CD14-positive monocyte (primary cell): ENCODE measurements at regions not wholly inside any gene's neighbourhood (a gene's known extent, or its start where the extent isn't known, plus 50 kb on each side); places are given as distances from the start of the nearest gene placed in this dataset.

Experiments used
- DNase-seq, 3 donors: peaks; one replicate each; pipeline ENCODE4 v3.0.0-alpha.2; 2011 to 2022
- H2AFZ ChIP-seq: 2 replicates; pipeline ENCODE4 v1.6.0; 2012; ENCODE audit warnings: mild to moderate bottlenecking, low read depth, low read length, inconsistent platforms; ENCODE audit not compliant: insufficient read depth, poor library complexity, severe bottlenecking
- H3K27ac ChIP-seq, 2 donors: 1 replicate in 1 of 2; 2 replicates in 1 of 2; pipeline ENCODE4 v1.5.1; 2012 to 2013; ENCODE audit warnings: low read length in 2 of 2, control low read depth in 1 of 2, inconsistent platforms in 1 of 2, low read depth in 1 of 2, mild to moderate bottlenecking in 1 of 2
- H3K27me3 ChIP-seq, 2 donors: one replicate each; pipeline versions ENCODE4 v1.6.0 to v1.6.1; 2011 to 2013; ENCODE audit warnings: low read length in 2 of 2; ENCODE audit not compliant: control insufficient read depth in 2 of 2, insufficient read depth in 2 of 2
- H3K36me3 ChIP-seq, 2 donors: replicated peaks in 1 of 2; 1 replicate in 1 of 2; 2 replicates in 1 of 2; pipeline versions ENCODE4 v1.5.1 to v1.6.1; 2012 to 2013; ENCODE audit warnings: low read length in 2 of 2, control low read depth in 1 of 2, inconsistent platforms in 1 of 2, mild to moderate bottlenecking in 1 of 2; ENCODE audit not compliant: insufficient read depth in 2 of 2, control insufficient read depth in 1 of 2
- H3K4me1 ChIP-seq, 2 donors: 1 replicate in 1 of 2; 2 replicates in 1 of 2; pipeline versions ENCODE4 v1.5.1 to v1.6.1; 2012 to 2013; ENCODE audit warnings: low read length in 2 of 2, control low read depth in 1 of 2, inconsistent platforms in 1 of 2, mild to moderate bottlenecking in 1 of 2, moderate library complexity in 1 of 2; ENCODE audit not compliant: insufficient read depth in 2 of 2, control insufficient read depth in 1 of 2
- H3K4me2 ChIP-seq: replicated peaks from 2 replicates; pipeline ENCODE3; 2012; ENCODE audit warnings: low read length, moderate library complexity, mild to moderate bottlenecking; ENCODE audit not compliant: poor library complexity, severe bottlenecking; ENCODE audit errors: extremely low read depth
- H3K4me3 ChIP-seq, 3 experiments: fragments of 200-600 bp in 1 of 3; sonication (generic) in 1 of 3; replicated peaks in 1 of 3; 1 replicate in 2 of 3; 2 replicates in 1 of 3; pipeline ENCODE4 v1.5.1; 2011 to 2013; ENCODE audit warnings: low read length in 3 of 3, mild to moderate bottlenecking in 3 of 3, control low read depth in 2 of 3, low read depth in 2 of 3, inconsistent platforms in 1 of 3, moderate library complexity in 1 of 3
- H3K79me2 ChIP-seq: 2 replicates; pipeline ENCODE4 v1.6.0; 2012; ENCODE audit warnings: mild to moderate bottlenecking, control low read depth, inconsistent platforms, low read length, moderate library complexity; ENCODE audit not compliant: insufficient read depth
- H3K9ac ChIP-seq: 2 replicates; pipeline ENCODE4 v1.6.0; 2017; ENCODE audit warnings: low read length, mild to moderate bottlenecking; ENCODE audit not compliant: insufficient read depth, poor library complexity, severe bottlenecking
- H3K9me3 ChIP-seq, 2 donors: replicated peaks in 1 of 2; 1 replicate in 1 of 2; 2 replicates in 1 of 2; pipeline versions ENCODE4 v1.5.1 to v1.6.1; 2012 to 2013; ENCODE audit warnings: low read length in 2 of 2, control low read depth in 1 of 2; ENCODE audit not compliant: control insufficient read depth in 1 of 2, insufficient read depth in 1 of 2
- H4K20me1 ChIP-seq: 2 replicates; pipeline ENCODE4 v1.6.0; 2012; ENCODE audit warnings: mild to moderate bottlenecking, low read length, control low read depth, moderate library complexity; ENCODE audit not compliant: insufficient read depth
- H3K27ac Mint-ChIP-seq, 7 donors: one replicate each; pipeline ENCODE4 v1.8.0; 2020; ENCODE audit warnings: mild to moderate bottlenecking in 7 of 7, mixed read lengths in 7 of 7, moderate library complexity in 6 of 7, inconsistent platforms in 2 of 7
- H3K27me3 Mint-ChIP-seq, 3 donors: one replicate each; pipeline ENCODE4 v1.8.0; 2021 to 2022; ENCODE audit warnings: low read depth in 3 of 3, mild to moderate bottlenecking in 3 of 3, mixed read lengths in 3 of 3, moderate library complexity in 3 of 3, inconsistent platforms in 1 of 3
- H3K36me3 Mint-ChIP-seq, 2 donors: one replicate each; pipeline ENCODE4 v1.8.0; 2020; ENCODE audit warnings: mixed read lengths in 2 of 2, inconsistent platforms in 1 of 2, mild to moderate bottlenecking in 1 of 2
- H3K4me1 Mint-ChIP-seq: one replicate; pipeline ENCODE4 v1.8.0; 2020; ENCODE audit warnings: mild to moderate bottlenecking, mixed read lengths
- H3K4me3 Mint-ChIP-seq, 2 donors: one replicate each; pipeline ENCODE4 v1.8.0; 2020; ENCODE audit warnings: mild to moderate bottlenecking in 2 of 2, mixed read lengths in 2 of 2, moderate library complexity in 1 of 2
- H3K9me3 Mint-ChIP-seq, 7 donors: one replicate each; pipeline ENCODE4 v1.8.0; 2020 to 2022; ENCODE audit warnings: mixed read lengths in 7 of 7, mild to moderate bottlenecking in 6 of 7, moderate library complexity in 6 of 7, inconsistent platforms in 2 of 7
- WGBS: methylation state at CpG from one replicate; pipeline ENCODE4 v1.1.5; 2013; ENCODE audit warnings: missing lambda C conversion rate; ENCODE audit not compliant: insufficient coverage; 5-methylcytosine and 5-hydroxymethylcytosine counted together
- intact Hi-C, 2 donors: fragments of 100-400 bp; cut with micrococcal nuclease; formaldehyde crosslinking; loops; one replicate each; pipeline versions ENCODE4 v1.15.0 to v1.15.1; 2023
- TF ChIP-seq, protein P1 (sequence below): fragments of 200-600 bp; IDR thresholded peaks from one replicate; pipeline ENCODE4 v1.8.0; 2022; ENCODE audit warnings: antibody characterized with exemption, mild to moderate bottlenecking

DNA sequence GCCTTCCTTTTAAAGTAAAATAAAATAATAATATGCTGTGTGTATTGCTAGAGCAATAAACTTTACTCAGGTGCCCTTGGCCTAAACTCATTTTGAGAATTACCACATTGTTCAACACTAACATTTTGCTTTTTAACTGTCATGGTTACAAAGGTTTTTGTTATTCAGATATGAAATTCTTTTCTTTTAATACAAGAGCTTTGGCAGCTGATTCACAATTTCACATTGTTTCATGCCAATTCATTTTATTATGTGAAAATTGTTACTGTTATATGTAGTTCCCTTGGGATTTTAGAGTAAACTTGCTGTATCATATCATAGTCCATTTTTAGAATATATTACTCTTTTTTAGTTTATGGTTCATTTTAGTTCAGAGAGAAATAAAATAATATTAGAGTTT is 65.8 kb upstream of the ZNF804A start:
- Histone ChIP-seq H2AFZ (no peak overlapping the region), H3K27ac (no peak overlapping the region), H3K4me1 (no peaks in the 10 kb centered on the region), H3K9ac (no peak overlapping the region), H3K36me3 (no peaks in the 10 kb centered on the region), H4K20me1 (no peaks in the 10 kb centered on the region), H3K4me3 (no peak overlapping the region), H3K4me2 (no peak overlapping the region), H3K9me3 (peaks cover 24 to 37% of the 10 kb centered on the region in 2 donors), H3K27me3 (no peaks in the 10 kb centered on the region), H3K79me2 (no peaks in the 10 kb centered on the region)
- peaks cover 14 to 35% (median 31%) of the 10 kb centered on the region in 7 donors for H3K9me3 Mint-ChIP-seq
- no peaks in the 10 kb centered on the region for H3K27me3 Mint-ChIP-seq
- H3K36me3 Mint-ChIP-seq: no peaks in the 10 kb centered on the region
- TF ChIP-seq, protein P1, sequence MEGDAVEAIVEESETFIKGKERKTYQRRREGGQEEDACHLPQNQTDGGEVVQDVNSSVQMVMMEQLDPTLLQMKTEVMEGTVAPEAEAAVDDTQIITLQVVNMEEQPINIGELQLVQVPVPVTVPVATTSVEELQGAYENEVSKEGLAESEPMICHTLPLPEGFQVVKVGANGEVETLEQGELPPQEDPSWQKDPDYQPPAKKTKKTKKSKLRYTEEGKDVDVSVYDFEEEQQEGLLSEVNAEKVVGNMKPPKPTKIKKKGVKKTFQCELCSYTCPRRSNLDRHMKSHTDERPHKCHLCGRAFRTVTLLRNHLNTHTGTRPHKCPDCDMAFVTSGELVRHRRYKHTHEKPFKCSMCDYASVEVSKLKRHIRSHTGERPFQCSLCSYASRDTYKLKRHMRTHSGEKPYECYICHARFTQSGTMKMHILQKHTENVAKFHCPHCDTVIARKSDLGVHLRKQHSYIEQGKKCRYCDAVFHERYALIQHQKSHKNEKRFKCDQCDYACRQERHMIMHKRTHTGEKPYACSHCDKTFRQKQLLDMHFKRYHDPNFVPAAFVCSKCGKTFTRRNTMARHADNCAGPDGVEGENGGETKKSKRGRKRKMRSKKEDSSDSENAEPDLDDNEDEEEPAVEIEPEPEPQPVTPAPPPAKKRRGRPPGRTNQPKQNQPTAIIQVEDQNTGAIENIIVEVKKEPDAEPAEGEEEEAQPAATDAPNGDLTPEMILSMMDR: no peak
- no peak overlapping the region for H3K27ac Mint-ChIP-seq
- no peak overlapping the region for H3K4me3 Mint-ChIP-seq
- intact Hi-C loops: no loop called here
- no peaks in the 10 kb centered on the region for H3K4me1 Mint-ChIP-seq
- DNase-seq: no peak

DNA sequence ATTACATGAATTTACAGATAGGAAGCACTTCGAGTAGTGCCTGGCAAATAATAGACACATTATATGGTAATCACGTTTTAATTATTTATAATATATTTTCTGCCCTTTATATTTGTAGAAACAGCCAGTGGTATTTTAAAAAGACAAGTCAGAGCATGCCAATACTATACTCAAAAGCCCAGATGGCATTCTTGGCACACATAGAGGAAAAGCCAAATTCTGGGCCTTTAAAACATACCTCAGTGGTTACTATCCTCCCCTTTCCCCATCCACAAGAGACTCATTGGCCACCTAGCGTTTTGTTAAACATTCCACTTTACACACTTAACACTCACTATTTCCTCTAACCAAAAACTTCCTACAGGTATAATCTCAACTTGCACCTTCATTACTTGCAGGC is 63.3 kb upstream of the ZNF804A start:
- Histone ChIP-seq H3K27me3 (no peaks in the 10 kb centered on the region), H4K20me1 (no peaks in the 10 kb centered on the region), H3K9ac (no peak overlapping the region), H2AFZ (no peak overlapping the region), H3K79me2 (no peaks in the 10 kb centered on the region), H3K4me3 (no peak overlapping the region), H3K9me3 (peaks cover 0 to 13% of the 10 kb centered on the region in 2 donors), H3K27ac (no peak overlapping the region), H3K4me2 (no peak overlapping the region), H3K4me1 (no peaks in the 10 kb centered on the region), H3K36me3 (no peaks in the 10 kb centered on the region)
- Mint-ChIP-seq H3K27ac (no peak overlapping the region), H3K4me1 (no peaks in the 10 kb centered on the region), H3K9me3 (peaks cover 0 to 14% (median 10%) of the 10 kb centered on the region in 7 donors), H3K27me3 (no peaks in the 10 kb centered on the region), H3K36me3 (no peaks in the 10 kb centered on the region), H3K4me3 (no peak overlapping the region)
- TF ChIP-seq, protein P1: no peak
- DNase-seq: no peak
- 100% methylated on average over 1 of the region's 3 CpGs for WGBS
- intact Hi-C loops: no loop called here
